ENCODE measurements at regions not wholly inside any gene's neighbourhood (a gene's known extent, or its start where the extent isn't known, plus 50 kb on each side); places are given as distances from the start of the nearest gene placed in this dataset.

DNA sequence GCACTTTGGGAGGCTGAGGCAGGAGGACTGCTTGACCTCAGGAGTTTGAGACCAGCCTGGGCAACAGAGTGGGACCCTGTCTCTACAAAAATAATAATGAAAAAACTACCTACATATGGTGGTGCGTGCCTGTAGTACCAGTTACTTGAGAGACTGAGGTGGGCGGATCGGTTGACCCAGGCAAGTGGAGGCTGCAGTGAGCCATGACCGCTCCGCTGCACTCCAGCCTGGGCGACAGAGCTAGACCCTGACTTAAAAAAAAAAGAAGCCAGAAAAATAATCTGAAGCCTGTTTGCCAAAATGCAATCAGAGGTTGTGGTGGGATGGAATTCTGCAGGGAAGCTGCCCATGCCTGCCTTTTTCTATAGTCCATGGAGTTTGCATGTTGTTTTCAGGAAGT is 50.4 kb upstream of the GGTA1 start:
- DNase-seq (ENCODE audit: low read depth): no peak

DNA sequence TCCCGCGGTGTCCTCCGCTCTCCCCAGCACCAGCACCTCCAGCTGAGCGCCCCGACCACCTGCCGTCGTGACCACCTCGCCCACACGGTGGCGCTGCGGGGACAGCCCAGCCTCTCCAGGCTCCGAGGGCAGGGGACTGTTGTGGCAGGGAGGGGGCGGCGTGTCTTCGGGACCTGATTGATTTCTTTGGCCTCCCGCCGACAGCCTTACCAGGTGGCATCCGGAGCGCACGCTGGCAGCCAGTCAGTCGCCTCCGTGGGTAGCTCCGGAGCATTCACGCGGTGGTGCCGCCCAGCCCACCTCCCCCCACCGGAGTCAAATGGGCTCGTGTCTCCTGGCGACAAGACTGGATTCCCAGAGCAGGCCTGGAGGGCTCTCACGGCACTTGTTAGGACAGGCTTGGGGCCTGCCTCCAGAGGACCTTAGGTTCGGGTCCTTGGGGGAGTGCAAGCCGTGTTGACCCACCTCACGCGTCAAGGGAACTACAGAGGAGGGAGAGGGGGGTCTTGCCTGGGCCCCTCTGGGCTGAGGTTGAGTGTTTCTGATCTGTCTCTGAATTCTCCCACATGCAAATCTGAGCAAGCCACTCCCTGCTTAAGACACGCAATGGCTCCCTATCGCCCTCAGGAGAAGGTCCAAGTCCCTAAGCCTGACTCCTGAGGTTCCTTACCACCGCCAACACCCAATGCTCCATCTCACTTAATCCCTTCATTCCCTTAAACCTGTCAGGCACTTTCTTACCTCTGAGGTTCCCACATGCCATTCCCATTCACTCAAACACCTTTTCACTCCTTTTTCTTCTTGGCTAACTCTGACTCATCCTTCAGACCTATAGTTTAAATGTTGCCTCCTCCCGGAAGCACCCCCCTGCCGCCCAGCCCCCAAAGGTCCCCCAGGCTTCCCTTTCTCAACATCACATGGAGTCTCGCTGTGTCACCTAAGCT is 51.2 kb upstream of the GGTA1 start:
- peak; percentile 64 for DNase-seq (ENCODE audit: low read depth)

DNA sequence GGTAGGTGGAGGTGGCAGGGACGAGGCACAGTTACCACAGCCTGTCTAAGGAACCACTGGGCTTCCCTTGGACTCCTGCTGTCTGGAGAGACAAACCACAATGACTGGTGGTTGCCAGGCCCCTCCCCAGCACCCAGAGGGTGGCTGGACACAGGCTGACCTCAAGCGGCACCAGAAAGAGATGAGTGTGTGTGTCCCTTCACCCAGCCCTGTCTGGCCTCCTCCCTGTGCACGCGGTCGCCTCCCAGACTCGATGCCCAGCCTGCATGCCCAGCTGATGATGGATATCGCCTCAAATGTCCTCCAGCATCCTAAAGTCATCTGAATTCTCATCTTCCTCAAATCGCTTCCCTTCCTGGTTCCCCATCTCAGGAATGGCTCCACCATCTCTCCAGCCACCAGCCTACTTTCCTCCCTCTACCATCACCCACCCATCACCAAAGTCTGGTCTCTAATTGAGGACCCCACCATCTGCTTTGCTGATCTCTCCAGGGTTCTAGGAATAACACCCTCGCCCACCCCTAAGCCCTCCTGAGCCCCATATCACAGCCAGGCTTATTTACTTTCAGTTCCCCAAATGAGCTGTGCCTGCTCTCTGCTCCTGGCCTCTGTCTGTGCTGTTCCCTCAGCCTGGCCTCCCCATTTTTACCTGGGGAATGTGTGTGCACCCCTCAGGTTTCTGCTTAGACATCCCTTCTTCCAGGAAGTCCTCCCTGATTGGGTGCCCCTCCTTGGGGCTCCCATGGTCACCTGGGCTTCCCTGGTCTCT is 52.5 kb upstream of the GGTA1 start:
- DNase-seq (ENCODE audit: low read depth): no peak

DNA sequence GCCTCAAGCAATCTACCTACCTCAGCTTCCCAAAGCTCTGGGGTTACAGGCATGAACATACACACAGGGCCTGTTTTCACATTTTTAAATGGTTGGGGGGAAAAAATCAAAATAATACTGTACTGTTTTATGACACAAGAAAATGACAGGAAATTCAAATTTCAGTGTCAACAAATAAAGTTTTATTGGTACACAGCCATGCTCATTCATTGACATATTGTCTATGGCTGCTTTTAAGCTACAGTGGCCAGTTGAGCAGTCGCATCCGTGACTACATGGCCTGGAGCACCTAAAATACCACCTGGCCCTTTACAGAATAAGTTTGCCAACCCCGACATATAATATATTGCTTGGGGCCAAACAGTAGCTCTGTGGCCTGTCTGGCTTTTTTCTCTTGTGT is 56.4 kb upstream of the GGTA1 start:
- no peak for DNase-seq (ENCODE audit: low read depth)

DNA sequence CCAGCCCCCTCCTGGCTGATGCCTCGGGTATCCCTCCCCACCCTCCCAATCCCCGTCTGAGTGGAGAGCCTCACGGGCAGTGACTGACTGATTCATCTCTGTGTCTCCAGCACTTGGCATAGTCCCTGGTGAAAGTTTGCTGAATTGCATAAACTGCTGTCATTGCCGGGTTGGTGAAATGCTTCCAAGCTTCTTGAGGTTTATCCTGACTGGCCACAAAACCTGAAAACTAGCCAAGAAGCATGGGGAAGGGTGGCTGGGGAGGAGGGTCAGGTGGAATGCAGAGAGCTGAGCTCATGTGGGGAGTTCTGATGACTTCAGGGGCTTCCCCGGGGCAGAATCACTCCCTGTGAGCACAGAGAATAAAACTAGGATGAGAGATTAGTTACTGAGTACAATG is 56.9 kb upstream of the GGTA1 start:
- no peak for DNase-seq (ENCODE audit: low read depth)

DNA sequence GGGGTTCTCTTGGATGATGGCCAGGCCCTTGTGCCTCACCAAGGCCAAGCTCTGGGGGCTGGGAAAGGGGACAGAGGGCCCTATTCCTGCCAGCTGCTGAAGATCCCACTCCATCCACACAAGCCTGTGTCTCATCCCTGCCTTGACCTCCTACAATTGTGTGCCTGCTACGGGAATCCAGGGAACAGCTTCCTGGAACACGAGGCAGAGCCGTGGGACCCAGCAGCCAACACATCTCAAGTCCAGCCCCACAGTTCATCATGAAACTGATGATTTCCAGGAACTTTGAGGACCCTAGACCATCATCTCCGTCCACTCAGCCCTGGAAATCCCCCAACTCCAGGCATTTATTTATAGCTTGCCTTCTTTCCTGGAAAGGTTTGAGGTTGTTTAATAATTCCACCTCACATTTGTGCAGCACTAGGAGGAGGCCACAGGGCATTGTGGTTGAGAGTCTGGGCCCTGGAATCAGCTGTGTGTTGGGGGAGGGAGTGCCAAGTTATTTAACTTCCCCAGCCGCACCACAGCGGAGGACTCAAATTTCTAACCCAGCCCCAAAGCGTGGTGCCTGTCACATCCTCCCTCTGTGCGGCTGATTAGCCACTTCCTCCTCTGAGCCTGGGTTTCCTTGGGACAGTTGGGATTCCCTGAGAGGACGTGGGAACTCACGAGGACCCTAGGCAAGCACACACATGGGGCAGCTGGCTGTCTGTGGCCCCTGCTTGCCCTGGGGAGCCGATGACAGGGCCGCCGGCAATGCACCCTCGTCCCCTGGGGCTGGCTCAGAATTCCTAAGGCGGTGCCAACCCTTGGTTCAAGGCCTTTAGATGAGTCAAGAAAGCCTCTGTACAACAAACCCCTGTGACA is 58.2 kb upstream of the GGTA1 start:
- DNase-seq (ENCODE audit: low read depth): no peak

DNA sequence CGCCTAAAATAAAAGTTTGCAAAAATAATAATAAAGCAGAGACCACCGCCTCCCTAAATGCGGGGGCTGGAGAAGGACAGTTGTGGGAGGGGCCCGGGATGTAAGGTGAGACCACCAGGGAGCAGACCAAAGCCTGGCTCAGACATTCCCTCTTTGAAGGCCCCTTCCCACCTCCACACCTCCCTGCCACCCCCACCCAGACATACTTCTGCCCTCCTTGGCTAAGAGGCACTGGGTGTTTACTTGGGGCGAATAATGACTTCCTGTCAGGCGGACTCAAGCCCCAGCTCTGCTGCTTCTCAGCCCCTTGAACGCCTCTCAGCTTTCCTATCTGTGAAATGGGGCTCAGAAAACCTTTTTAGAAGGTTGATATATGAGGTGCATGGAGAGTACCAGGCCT is 58.8 kb upstream of the GGTA1 start:
- no peak for DNase-seq (ENCODE audit: low read depth)

DNA sequence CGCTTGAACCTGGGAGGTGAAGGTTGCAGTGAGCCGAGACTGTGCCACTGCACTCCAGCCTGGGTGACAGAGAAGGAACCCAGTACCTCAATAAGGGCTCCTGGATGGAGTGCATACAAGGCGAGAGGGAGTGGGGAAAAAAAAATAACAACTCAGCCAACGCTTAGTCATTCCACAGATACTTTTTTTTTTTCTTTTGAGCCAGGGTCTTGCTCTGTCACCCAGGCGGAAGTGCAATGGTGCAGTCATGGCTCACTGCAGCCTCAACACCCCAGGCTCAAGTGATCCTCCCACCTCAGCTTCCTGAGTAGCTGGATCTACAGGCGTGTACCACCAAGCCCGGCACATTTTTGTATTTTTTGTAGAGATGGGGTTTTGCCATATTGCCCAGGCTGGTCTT is 59.5 kb upstream of the GGTA1 start:
- DNase-seq (ENCODE audit: low read depth): no peak

DNA sequence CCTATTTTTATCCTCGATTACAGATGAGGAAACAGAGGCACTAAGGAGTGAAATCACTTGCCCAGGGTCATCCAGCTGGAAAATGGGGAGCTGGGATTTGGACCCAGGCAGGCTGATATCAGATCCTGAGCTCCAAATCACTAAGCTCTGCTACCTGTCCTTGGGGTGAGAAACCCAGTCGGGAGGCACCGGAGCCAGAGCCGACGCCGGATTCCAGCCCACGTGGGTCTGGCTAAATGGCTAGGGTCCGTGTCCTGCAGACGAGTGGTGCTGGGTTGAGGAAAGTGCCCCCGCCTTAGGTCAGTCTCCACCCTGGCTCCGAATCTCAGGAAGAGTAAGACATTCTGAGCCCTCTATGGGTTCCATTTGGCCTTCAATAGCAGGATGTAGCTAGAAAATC is 61.3 kb upstream of the GGTA1 start:
- DNase-seq (ENCODE audit: low read depth): no peak

DNA sequence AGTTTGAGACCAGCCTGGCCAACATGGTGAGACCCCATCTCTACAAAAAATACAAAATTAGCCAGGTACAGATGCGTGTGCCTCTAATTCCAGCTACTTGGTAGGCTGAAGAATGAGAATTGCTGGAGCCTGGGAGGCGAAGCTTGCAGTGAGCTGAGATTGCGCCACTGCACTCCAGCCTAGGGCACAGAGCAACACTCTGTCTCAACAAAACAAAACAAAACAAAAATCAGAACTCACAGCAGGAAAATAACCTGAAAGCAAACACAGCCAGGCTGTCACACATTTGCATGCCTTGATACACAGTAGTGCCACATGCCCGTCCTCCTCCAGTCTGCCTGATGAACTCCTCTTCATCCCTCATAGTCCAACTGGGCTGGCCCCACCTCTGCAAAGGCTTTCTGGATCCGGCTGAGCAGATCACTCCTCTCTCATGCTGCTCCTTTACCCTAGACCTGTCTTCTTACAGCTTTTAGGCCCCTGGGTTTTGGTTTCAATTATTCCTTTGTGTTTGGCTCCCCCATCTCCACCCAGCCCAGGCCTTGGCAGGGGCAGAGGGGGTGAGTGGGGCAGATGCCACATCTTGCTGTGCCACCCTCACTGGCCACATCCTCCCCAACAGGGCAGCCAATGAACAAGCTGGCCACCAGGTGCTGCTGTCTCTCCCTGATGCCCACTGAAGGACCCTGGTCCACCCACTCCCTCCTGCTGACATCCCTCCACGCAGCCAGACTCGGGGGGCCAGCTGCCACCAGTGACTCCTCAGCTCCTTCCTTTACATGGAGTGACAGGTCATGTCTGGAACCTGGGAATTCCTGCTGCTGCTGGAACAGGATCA is 62.0 kb upstream of the GGTA1 start:
- DNase-seq (ENCODE audit: low read depth): no peak

DNA sequence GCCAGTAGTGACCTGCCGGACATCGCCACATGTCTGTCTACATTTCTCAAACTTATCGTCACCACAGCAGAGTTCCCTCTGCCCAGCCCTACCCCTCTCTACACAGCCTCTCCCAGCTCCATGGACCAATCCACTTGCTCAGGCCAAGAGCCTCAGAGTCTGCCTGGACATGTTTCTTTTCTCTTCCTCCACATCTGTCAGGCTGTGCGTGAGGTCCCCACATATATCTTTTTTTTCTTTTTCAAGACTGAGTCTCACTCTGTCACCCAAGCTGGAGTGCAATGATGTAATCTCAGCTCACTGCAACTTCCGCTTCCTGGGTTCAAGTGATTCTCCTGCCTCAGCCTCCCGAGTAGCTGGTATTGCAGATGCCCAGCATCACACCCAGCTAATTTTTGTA is 62.7 kb upstream of the GGTA1 start:
- DNase-seq (ENCODE audit: low read depth): no peak

DNA sequence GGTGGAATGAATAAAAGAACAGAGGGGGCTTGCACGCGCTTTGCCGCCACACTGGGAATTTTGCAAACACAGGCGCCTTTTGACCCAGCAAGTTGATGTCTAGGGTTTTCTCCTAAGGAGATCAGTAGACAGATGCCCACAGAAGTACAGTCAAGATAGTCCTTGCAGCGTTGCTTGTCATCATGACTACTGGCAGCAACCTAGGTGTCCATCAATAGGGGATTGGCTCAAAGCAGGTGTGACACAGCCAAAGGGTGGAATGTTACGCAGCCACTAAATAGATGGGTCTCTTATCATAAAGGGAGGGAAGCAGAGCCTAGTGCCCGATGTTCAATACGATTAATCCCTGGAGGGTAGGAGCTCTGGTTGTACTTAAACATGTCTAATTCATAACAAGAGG is 63.8 kb upstream of the GGTA1 start:
- no peak for DNase-seq (ENCODE audit: low read depth)

DNA sequence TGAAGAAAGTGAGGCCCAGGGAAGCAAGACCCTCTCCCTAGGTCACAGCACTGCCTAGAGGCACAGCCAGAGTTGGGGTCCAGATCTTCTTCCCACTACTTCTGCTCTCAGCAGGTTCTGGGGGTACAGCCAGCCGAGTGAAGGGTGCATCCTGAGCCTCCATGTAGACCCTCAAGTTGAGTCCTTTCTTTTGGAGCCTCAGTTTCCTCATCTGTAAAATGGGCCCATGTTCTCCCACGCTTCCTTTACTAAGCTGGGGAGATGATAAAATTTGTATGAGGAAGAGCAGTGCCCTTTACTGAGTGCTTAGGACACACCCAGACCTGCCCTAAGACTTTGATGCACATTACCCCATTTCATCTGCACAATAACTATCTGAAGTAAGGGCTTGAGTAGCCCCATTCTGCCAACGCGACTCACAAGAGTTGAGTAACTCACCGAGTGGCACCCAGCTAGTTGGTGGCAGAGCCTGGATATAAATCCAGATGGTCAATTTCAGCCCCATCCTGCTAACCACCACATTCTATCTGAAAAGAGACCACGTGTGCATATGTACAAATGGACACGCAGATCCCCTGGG is 64.3 kb upstream of the GGTA1 start:
- no peak for DNase-seq (ENCODE audit: low read depth)

DNA sequence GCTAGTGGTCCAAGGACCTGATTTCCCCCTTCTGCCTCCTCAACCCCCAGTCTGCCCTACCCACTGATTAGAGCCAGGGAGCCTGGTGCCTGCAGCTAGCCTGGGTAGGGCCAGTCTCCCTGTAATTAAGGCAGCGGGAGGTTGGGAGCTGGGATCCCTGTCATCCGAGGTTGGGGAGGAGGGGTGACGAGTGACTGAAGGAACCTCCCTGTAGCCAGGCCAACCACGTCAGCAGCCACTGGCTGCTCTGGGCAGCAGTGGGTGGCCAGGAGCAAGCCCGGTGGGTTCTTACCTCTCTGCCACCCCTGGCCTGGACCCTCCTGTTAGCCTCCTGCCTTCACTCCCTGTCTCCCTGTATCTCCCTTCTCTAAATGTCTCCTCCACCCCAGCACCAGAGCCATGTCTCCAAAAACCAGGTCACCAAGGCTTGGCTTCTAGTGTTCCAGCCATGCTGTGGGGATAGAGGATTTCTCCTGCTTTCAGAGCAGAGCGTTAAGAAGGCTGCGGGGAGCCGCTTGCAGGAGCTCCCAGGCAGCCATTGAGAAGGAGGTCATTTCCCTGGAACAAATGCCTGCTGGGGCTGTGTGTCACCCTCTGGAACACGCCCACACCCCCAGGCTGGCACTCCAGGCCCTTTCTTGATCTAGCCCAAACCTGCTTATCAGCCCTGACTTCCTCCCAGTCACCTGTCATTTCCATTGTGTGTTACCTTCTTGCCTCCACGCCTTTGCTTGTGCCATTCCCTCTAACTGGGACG is 65.0 kb upstream of the GGTA1 start:
- no peak for DNase-seq (ENCODE audit: low read depth)

DNA sequence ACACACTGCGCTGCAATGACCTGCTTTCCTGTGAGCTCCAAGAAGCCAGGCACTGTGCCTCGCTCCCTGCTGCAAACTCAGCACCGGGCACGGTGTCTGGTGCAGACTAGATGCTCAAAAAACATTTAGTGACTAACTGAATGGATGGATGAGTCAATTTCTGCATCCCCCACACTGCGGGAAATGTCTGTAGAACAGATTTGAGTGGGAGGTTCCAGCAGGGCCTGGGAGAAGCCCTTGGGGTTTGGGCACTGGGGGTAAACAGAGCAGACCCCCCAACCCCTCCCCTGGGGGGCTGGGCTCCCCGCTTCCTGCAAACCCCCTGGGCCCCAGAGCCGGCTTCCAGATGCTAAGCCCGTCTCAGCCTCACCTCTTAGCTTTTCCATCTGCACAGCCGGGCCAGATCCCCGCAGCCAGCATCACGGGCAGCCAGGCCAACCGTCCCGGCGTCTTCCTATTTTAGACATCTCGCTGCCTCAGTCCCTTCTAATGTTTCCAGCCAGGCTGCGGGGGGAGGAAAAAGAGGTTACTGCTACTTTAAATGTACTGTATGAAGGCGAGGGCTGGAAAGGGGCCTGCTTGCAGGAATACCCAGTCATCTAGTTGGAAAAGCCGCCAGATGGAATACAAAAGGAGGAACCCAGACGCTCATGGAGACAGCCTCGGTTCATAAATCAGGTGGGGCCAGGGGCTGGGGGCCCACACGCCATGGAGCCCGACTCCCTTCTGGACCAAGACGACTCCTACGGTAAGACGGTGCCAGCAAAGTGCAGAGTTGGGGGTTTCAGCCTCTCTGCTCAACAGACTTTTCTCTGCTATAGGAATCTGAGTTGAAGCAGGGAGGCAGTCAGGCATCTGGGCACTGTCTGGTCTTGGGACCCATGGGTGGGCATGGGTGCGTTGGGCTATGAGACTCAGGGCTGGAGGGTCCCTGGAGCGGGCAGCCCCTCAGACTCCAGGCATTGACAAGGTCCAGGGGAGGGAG is 67.1 kb upstream of the GGTA1 start:
- DNase-seq (ENCODE audit: low read depth): no peak

DNA sequence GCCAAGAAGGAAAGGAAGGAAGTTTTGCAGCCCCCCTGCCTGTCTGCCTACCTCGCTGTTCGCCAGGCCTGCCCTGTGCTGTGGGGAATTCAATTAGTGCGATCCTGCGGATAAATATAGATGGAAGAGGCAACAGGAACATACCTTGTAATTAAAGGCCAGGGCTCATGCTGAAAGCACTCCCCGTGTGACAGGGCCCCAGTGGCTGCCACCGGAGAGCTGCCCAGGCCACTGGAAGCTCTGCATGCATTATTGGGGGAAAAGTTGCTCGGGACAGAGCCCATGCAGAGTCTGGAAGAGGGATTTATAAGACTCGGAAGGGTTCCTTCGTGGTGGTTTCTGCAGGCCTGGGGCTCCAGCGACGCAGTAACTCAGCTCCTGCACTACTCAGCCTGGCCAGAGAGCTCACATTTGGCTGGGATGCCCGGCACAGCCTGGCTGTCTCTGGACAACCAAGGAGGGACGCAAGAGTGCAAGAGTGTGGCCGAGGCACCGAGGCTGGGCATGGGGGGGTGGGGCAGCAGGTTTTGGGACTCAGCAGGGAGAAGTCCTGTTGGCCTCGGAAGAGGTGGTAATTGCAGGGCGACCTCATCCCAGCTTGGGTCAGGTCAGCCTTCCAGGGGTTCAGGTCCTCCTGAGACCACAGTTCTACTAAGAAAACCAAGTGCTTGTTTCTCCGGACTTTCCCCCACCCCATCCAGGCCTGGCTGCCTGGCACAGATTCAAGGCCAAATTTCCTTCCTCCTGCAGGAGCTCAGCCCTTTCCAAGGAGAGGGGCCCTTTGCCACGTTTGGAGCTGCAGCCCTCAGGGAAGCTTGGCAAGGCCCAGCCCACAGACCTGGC is 68.1 kb upstream of the GGTA1 start:
- DNase-seq (ENCODE audit: low read depth): no peak

DNA sequence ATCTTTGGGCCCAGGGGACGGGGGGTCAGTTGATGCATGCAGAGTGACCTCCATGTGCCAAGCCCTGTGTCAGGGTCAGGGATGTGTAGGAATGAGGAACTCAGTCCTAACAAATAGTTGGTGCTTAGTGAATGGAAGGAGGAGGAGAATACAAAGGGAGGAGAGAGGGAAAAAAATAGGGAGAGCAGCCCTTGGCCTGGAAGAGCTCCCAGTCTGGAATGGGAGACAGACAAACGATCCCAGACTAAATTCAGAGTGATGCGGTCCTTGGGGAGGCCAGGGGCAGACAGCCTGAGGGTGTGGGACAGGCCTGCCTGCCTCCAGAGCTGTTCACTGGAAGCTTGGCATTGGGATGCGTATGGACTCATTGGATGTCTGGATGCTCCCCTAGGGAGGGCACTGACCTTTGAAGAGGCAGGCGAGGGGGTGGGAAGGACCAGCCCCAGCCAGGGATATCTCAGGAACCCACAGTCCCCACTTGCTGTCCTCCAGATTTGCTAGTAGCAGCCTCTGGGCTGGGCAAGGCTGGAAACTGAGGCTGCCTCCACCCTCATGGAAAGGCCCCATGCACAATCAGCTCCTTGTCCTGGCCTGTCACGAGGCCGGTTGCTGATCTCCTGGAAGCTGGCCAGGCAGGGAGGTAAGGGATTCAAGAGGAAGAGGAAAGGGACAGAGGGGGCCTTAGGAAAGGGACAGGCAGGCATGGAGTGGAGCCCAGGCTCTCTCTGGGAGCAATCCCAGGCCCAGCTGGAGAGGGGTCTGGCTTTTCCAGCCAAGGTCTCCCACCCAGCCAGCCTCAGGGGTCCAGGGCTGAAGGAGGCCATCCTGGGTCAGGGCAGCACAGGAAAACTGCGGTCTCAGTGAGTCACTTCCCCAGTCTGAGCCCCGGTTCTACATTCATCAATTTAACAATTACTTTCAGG is 69.0 kb upstream of the GGTA1 start:
- no peak for DNase-seq (ENCODE audit: low read depth)

Data from stimulated activated CD8-positive, alpha-beta memory T cell treated with anti-CD3 and anti-CD28 coated beads, Interleukin-4, amount 100 ng/mL, for 24 hours (primary cell).